Caco-2 (cell line): ENCODE measurements at regions not wholly inside any gene's neighbourhood (a gene's known extent, or its start where the extent isn't known, plus 50 kb on each side); places are given as distances from the start of the nearest gene placed in this dataset.

Experiments used
- BruUV-seq: library from RNA; stranded (reverse); fragments of 400-500 nt; replicated peaks from 2 replicates; lab custom pipeline; 2021; lab: Mats Ljungman, UMichigan
- CTCF ChIA-PET: fragments of 300-600 bp; sonication (Branson Sonifier 250); formaldehyde crosslinking; loops from one replicate; lab custom pipeline; 2022; ENCODE audit warnings: antibody characterized with exemption; lab: Charles Lee
- POLR2A ChIA-PET: fragments of 300-600 bp; sonication (Branson Sonifier 250); formaldehyde crosslinking; loops from one replicate; lab custom pipeline; 2022; ENCODE audit warnings: antibody characterized with exemption; lab: Charles Lee
- DNase-seq, 2 experiments: peaks; one replicate each; pipeline versions ENCODE4 v3.0.0 to v3.0.0-alpha.2; 2020 to 2022
- H3K27me3 ChIP-seq: replicated peaks from 2 replicates; pipeline ENCODE4 v1.6.0; 2011; ENCODE audit warnings: low read length; ENCODE audit not compliant: control insufficient read depth, insufficient read depth
- H3K36me3 ChIP-seq: 2 replicates; pipeline ENCODE4 v1.5.1; 2011; ENCODE audit warnings: low read length; ENCODE audit not compliant: control insufficient read depth, insufficient read depth
- H3K4me1 ChIP-seq: fragments of 250-450 bp; sonication (Bioruptor Pico); 2 replicates; pipeline ENCODE4 v1.5.1; 2020; ENCODE audit warnings: mild to moderate bottlenecking
- H3K4me3 ChIP-seq: 2 replicates; pipeline ENCODE4 v1.5.1; 2011; ENCODE audit warnings: low read depth, mild to moderate bottlenecking, control low read depth, low read length
- H3K9me3 ChIP-seq: fragments of 250-450 bp; sonication (Bioruptor Pico); 2 replicates; pipeline ENCODE4 v1.5.1; 2020; ENCODE audit warnings: mild to moderate bottlenecking, moderate library complexity
- H3K27ac Mint-ChIP-seq: one replicate; pipeline ENCODE4 v1.8.0; 2022; ENCODE audit warnings: mixed read lengths; ENCODE audit not compliant: unreplicated experiment
- H3K27me3 Mint-ChIP-seq: one replicate; pipeline ENCODE4 v1.8.0; 2022; ENCODE audit warnings: mixed read lengths; ENCODE audit not compliant: insufficient read depth, unreplicated experiment
- H3K36me3 Mint-ChIP-seq: one replicate; pipeline ENCODE4 v1.8.0; 2022; ENCODE audit warnings: mild to moderate bottlenecking, mixed read lengths; ENCODE audit not compliant: insufficient read depth, unreplicated experiment
- H3K4me1 Mint-ChIP-seq: one replicate; pipeline ENCODE4 v1.8.0; 2022; ENCODE audit warnings: low read depth, mixed read lengths; ENCODE audit not compliant: unreplicated experiment
- H3K4me3 Mint-ChIP-seq: one replicate; pipeline ENCODE4 v1.8.0; 2022; ENCODE audit warnings: mild to moderate bottlenecking, moderate library complexity, mixed read lengths; ENCODE audit not compliant: unreplicated experiment
- H3K9me3 Mint-ChIP-seq: one replicate; pipeline ENCODE4 v1.8.0; 2022; ENCODE audit warnings: mixed read lengths; ENCODE audit not compliant: unreplicated experiment
- intact Hi-C: fragments of 100-400 bp; cut with micrococcal nuclease; formaldehyde crosslinking; loops from one replicate; pipeline ENCODE4 v1.10.0; 2022; ENCODE audit not compliant: unreplicated experiment
- TF ChIP-seq, protein P1 (sequence below), 2 experiments: fragments of 200-600 bp in 1 of 2; IDR thresholded peaks; 1 replicate in 1 of 2; 2 replicates in 1 of 2; pipeline versions ENCODE4 v1.5.1 to v1.8.0; 2011 to 2022; ENCODE audit warnings: antibody characterized with exemption in 1 of 2, control low read depth in 1 of 2, inconsistent platforms in 1 of 2, low read depth in 1 of 2, low read length in 1 of 2, mild to moderate bottlenecking in 1 of 2, moderate library complexity in 1 of 2; ENCODE audit not compliant: insufficient read depth in 1 of 2, severe bottlenecking in 1 of 2, unreplicated experiment in 1 of 2

- H3K27me3 Mint-ChIP-seq: peaks cover 17% of the 10 kb centered on the region
- no peaks in the 10 kb centered on the region for H3K36me3 Mint-ChIP-seq
- no peaks in the 10 kb centered on the region for H3K4me1 ChIP-seq
- BruUV-seq: no TSS peak
- H3K4me3 ChIP-seq: no peak overlapping the region
- no peaks in the 10 kb centered on the region for H3K9me3 ChIP-seq
- H3K4me1 Mint-ChIP-seq: no peaks in the 10 kb centered on the region
- ChIA-PET CTCF (no interaction called here), POLR2A (no interaction called here)
- no peak overlapping the region for H3K27ac Mint-ChIP-seq
- no peaks in the 10 kb centered on the region for H3K9me3 Mint-ChIP-seq
- H3K4me3 Mint-ChIP-seq: no peak overlapping the region
- no peak for DNase-seq
- H3K27me3 ChIP-seq: no peaks in the 10 kb centered on the region
- intact Hi-C loops: no loop called here
- no peaks in the 10 kb centered on the region for H3K36me3 ChIP-seq
- TF ChIP-seq, protein P1, sequence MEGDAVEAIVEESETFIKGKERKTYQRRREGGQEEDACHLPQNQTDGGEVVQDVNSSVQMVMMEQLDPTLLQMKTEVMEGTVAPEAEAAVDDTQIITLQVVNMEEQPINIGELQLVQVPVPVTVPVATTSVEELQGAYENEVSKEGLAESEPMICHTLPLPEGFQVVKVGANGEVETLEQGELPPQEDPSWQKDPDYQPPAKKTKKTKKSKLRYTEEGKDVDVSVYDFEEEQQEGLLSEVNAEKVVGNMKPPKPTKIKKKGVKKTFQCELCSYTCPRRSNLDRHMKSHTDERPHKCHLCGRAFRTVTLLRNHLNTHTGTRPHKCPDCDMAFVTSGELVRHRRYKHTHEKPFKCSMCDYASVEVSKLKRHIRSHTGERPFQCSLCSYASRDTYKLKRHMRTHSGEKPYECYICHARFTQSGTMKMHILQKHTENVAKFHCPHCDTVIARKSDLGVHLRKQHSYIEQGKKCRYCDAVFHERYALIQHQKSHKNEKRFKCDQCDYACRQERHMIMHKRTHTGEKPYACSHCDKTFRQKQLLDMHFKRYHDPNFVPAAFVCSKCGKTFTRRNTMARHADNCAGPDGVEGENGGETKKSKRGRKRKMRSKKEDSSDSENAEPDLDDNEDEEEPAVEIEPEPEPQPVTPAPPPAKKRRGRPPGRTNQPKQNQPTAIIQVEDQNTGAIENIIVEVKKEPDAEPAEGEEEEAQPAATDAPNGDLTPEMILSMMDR (IDR thresholded peaks at IDR 0.05; ENCODE audit: insufficient read depth in 1 of 2, low read depth in 1 of 2, low read length in 1 of 2, severe bottlenecking in 1 of 2, unreplicated experiment in 1 of 2): no peak
Measured at GRCh38 chr17:6924208-6924607, 71.6 kb upstream of the ALOX12 start.

GRCh38 chr17:6926667-6927066, 69.2 kb upstream of the ALOX12 start:
- POLR2A ChIA-PET: no interaction called here
- DNase-seq: no peak
- no peak overlapping the region for H3K4me3 ChIP-seq
- H3K27me3 Mint-ChIP-seq: peaks cover 14% of the 10 kb centered on the region
- TF ChIP-seq, protein P1 (IDR thresholded peaks at IDR 0.05; ENCODE audit: insufficient read depth in 1 of 2, low read depth in 1 of 2, low read length in 1 of 2, severe bottlenecking in 1 of 2, unreplicated experiment in 1 of 2): no peak
- H3K4me3 Mint-ChIP-seq: no peak overlapping the region
- H3K4me1 Mint-ChIP-seq: no peaks in the 10 kb centered on the region
- intact Hi-C loops: no loop called here
- H3K36me3 Mint-ChIP-seq: no peaks in the 10 kb centered on the region
- no TSS peak for BruUV-seq
- H3K27me3 ChIP-seq: no peaks in the 10 kb centered on the region
- H3K27ac Mint-ChIP-seq: no peak overlapping the region
- no peaks in the 10 kb centered on the region for H3K4me1 ChIP-seq
- CTCF ChIA-PET: interaction anchor here (0.6 kb wide), 1 partner anchor 42 kb away, joined by 3 read pairs; no protein-coding TSS in a partner anchor
- H3K9me3 ChIP-seq: no peaks in the 10 kb centered on the region
- H3K36me3 ChIP-seq: no peaks in the 10 kb centered on the region
- no peaks in the 10 kb centered on the region for H3K9me3 Mint-ChIP-seq

- Mint-ChIP-seq H3K27me3 (peaks cover 14% of the 10 kb centered on the region), H3K27ac (no peak overlapping the region), H3K4me3 (no peak overlapping the region), H3K9me3 (no peaks in the 10 kb centered on the region), H3K4me1 (no peaks in the 10 kb centered on the region), H3K36me3 (no peaks in the 10 kb centered on the region)
- TF ChIP-seq, protein P1 (IDR thresholded peaks at IDR 0.05; ENCODE audit: insufficient read depth in 1 of 2, low read depth in 1 of 2, low read length in 1 of 2, severe bottlenecking in 1 of 2, unreplicated experiment in 1 of 2): no peak
- intact Hi-C loops: no loop called here
- H3K27me3 ChIP-seq: no peaks in the 10 kb centered on the region
- H3K36me3 ChIP-seq: no peaks in the 10 kb centered on the region
- no peak for DNase-seq
- no peaks in the 10 kb centered on the region for H3K9me3 ChIP-seq
- BruUV-seq: no TSS peak
- POLR2A ChIA-PET: no interaction called here
- H3K4me3 ChIP-seq: no peak overlapping the region
- H3K4me1 ChIP-seq: no peaks in the 10 kb centered on the region
- CTCF ChIA-PET: no interaction called here
Measured at GRCh38 chr17:6927290-6928126, 68.3 kb upstream of the ALOX12 start.
